HG03469 (cell line): ENCODE measurements at regions not wholly inside any gene's neighbourhood (a gene's known extent, or its start where the extent isn't known, plus 50 kb on each side); places are given as distances from the start of the nearest gene placed in this dataset.

Experiments
- ATAC-seq: cut with Tn5 transposase; IDR thresholded peaks from one replicate; pipeline ENCODE4 v1.9.1; 2021; ENCODE audit warnings: mild to moderate bottlenecking, moderate library complexity, moderate number of reproducible peaks; ENCODE audit not compliant: unreplicated experiment

- ATAC-seq: no peak
Measured at GRCh38 chr17:77467521-77467920, 326.8 kb downstream of the SEC14L1 start.

- no peak for ATAC-seq
Measured at GRCh38 chr17:77468897-77469296, 328.1 kb downstream of the SEC14L1 start.

- ATAC-seq: no peak
Measured at GRCh38 chr17:77470330-77470786, 329.6 kb downstream of the SEC14L1 start.

GRCh38 chr17:77470800-77471733, 330.3 kb downstream of the SEC14L1 start:
- no peak for ATAC-seq

GRCh38 chr17:77471984-77472461, 331.3 kb downstream of the SEC14L1 start:
- no peak for ATAC-seq

GRCh38 chr17:77472468-77473310, 331.9 kb downstream of the SEC14L1 start:
- no peak for ATAC-seq

- no peak for ATAC-seq
Measured at GRCh38 chr17:77473615-77474226, 333.0 kb downstream of the SEC14L1 start.

- no peak for ATAC-seq
Measured at GRCh38 chr17:77474292-77474988, 333.7 kb downstream of the SEC14L1 start.

GRCh38 chr17:77475016-77475976, 334.5 kb downstream of the SEC14L1 start:
- no peak for ATAC-seq

- no peak for ATAC-seq
Measured at GRCh38 chr17:77476006-77476405, 335.2 kb downstream of the SEC14L1 start.

GRCh38 chr17:77476498-77476897, 335.7 kb downstream of the SEC14L1 start:
- ATAC-seq: no peak

GRCh38 chr17:77476931-77477805, 336.4 kb downstream of the SEC14L1 start:
- no peak for ATAC-seq

GRCh38 chr17:77478281-77478680, 337.5 kb downstream of the SEC14L1 start:
- no peak for ATAC-seq

GRCh38 chr17:77478899-77479298, 338.1 kb downstream of the SEC14L1 start:
- ATAC-seq: no peak

GRCh38 chr17:77479372-77480198, 338.8 kb downstream of the SEC14L1 start:
- ATAC-seq: no peak

- no peak for ATAC-seq
Measured at GRCh38 chr17:77480199-77480508, 339.4 kb downstream of the SEC14L1 start.

- ATAC-seq: no peak
Measured at GRCh38 chr17:77480509-77481215, 339.9 kb downstream of the SEC14L1 start.
